B cell (primary cell): ENCODE measurements at regions not wholly inside any gene's neighbourhood (a gene's known extent, or its start where the extent isn't known, plus 50 kb on each side); places are given as distances from the start of the nearest gene placed in this dataset.

Experiments used
- ATAC-seq: fragments of 200-7000 bp; cut with Tn5 transposase; one replicate; pipeline ENCODE4 v1.10.0; 2021; ENCODE audit warnings: low read depth, mild to moderate bottlenecking, moderate number of reproducible peaks, moderate library complexity
- CTCF ChIA-PET: fragments of 350-600 bp; sonication (Branson Sonifier 250); formaldehyde crosslinking; loops from one replicate; lab custom pipeline; 2021; ENCODE audit warnings: antibody characterized with exemption, inconsistent platforms; lab: Charles Lee
- POLR2A ChIA-PET: fragments of 350-600 bp; sonication (Branson Sonifier 250); formaldehyde crosslinking; loops from one replicate; lab custom pipeline; 2021; ENCODE audit warnings: antibody characterized with exemption; lab: Charles Lee
- DNase-seq: peaks from one replicate; pipeline ENCODE4 v3.0.0; 2013
- H2AFZ ChIP-seq: 2 replicates; pipeline ENCODE4 v1.6.1; 2012; ENCODE audit warnings: mild to moderate bottlenecking, low read depth, low read length; ENCODE audit not compliant: insufficient read depth, poor library complexity, severe bottlenecking
- H3K27ac ChIP-seq, 2 donors: 1 replicate in 1 of 2; 2 replicates in 1 of 2; pipeline ENCODE4 v1.5.1; 2012 to 2013; ENCODE audit warnings: low read length in 2 of 2, mild to moderate bottlenecking in 2 of 2, moderate library complexity in 1 of 2
- H3K27me3 ChIP-seq, 4 experiments: fragments of 200-600 bp in 1 of 4; sonication (generic) in 1 of 4; replicated peaks in 1 of 4; 1 replicate in 2 of 4; 2 replicates in 2 of 4; pipeline versions ENCODE4 v1.6.1 to v1.7.0; 2013 to 2016; ENCODE audit warnings: low read length in 3 of 4, mild to moderate bottlenecking in 2 of 4, mixed read lengths in 1 of 4, moderate library complexity in 1 of 4; ENCODE audit not compliant: insufficient read depth in 4 of 4, control insufficient read depth in 3 of 4; ENCODE audit errors: control extremely low read depth in 1 of 4
- H3K36me3 ChIP-seq, 2 experiments: replicated peaks in 1 of 2; 1 replicate in 1 of 2; 2 replicates in 1 of 2; pipeline versions ENCODE4 v1.6.1 to v1.7.1; 2013; ENCODE audit warnings: low read length in 1 of 2; ENCODE audit not compliant: insufficient read depth in 2 of 2, control insufficient read depth in 1 of 2; ENCODE audit errors: control extremely low read depth in 1 of 2, extremely low read depth in 1 of 2
- H3K4me1 ChIP-seq, 2 donors: fragments of 200-600 bp in 1 of 2; sonication (generic) in 1 of 2; 1 replicate in 1 of 2; 2 replicates in 1 of 2; pipeline versions ENCODE4 v1.5.1 to v1.6.1; 2013 to 2017; ENCODE audit warnings: low read length in 2 of 2; ENCODE audit not compliant: control insufficient read depth in 2 of 2, insufficient read depth in 2 of 2
- H3K4me2 ChIP-seq: replicated peaks from 2 replicates; pipeline ENCODE3; 2012; ENCODE audit warnings: mild to moderate bottlenecking, low read depth, low read length; ENCODE audit not compliant: poor library complexity, severe bottlenecking
- H3K4me3 ChIP-seq, 5 experiments: fragments of 200-600 bp in 1 of 5; sonication (generic) in 1 of 5; 1 replicate in 3 of 5; 2 replicates in 2 of 5; pipeline versions ENCODE4 v1.5.1 to v1.7.0; 2011 to 2016; ENCODE audit warnings: low read length in 4 of 5, mild to moderate bottlenecking in 4 of 5, low read depth in 2 of 5, control low read depth in 1 of 5, moderate library complexity in 1 of 5; ENCODE audit not compliant: insufficient read depth in 1 of 5; ENCODE audit errors: control extremely low read depth in 1 of 5, extremely low read depth in 1 of 5
- H3K79me2 ChIP-seq: fragments of 200-600 bp; sonication (generic); one replicate; pipeline ENCODE4 v1.6.0; 2016; ENCODE audit warnings: low read length; ENCODE audit not compliant: control insufficient read depth, insufficient read depth
- H3K9ac ChIP-seq: fragments of 200-600 bp; sonication (generic); 2 replicates; pipeline ENCODE4 v1.6.1; 2017; ENCODE audit warnings: mild to moderate bottlenecking, low read length, moderate library complexity
- H3K9me3 ChIP-seq, 3 donors: one replicate each; pipeline versions ENCODE4 v1.6.1 to v1.7.1; 2013; ENCODE audit warnings: low read length in 2 of 3; ENCODE audit not compliant: control insufficient read depth in 2 of 3, insufficient read depth in 1 of 3; ENCODE audit errors: control extremely low read depth in 1 of 3
- H4K20me1 ChIP-seq: 2 replicates; pipeline ENCODE4 v1.6.0; 2012; ENCODE audit warnings: mild to moderate bottlenecking, low read length; ENCODE audit not compliant: insufficient read depth, control insufficient read depth, poor library complexity, severe bottlenecking
- H3K27ac Mint-ChIP-seq: one replicate; pipeline ENCODE4 v1.8.0; 2021; ENCODE audit warnings: mixed read lengths
- H3K27me3 Mint-ChIP-seq: one replicate; pipeline ENCODE4 v1.8.0; 2021; ENCODE audit warnings: mixed read lengths
- H3K4me1 Mint-ChIP-seq: one replicate; pipeline ENCODE4 v1.8.0; 2021; ENCODE audit warnings: mixed read lengths
- H3K4me3 Mint-ChIP-seq: one replicate; pipeline ENCODE4 v1.8.0; 2021; ENCODE audit warnings: mixed read lengths
- H3K9me3 Mint-ChIP-seq: one replicate; pipeline ENCODE4 v1.8.0; 2022; ENCODE audit warnings: mixed read lengths; ENCODE audit not compliant: insufficient read depth
- CTCF ChIP-seq: fragments of 200-600 bp; IDR thresholded peaks from one replicate; pipeline ENCODE4 v1.8.0; 2022; ENCODE audit warnings: antibody characterized with exemption, mild to moderate bottlenecking
- EZH2 ChIP-seq: IDR thresholded peaks from 2 replicates; pipeline ENCODE4 v1.6.1; 2012; ENCODE audit warnings: borderline replicate concordance, low read depth, mild to moderate bottlenecking, moderate library complexity, low read length; ENCODE audit not compliant: insufficient read depth, poor library complexity, severe bottlenecking
- WGBS: methylation state at CpG from one replicate; pipeline ENCODE4 v1.1.5; 2013; ENCODE audit warnings: missing lambda C conversion rate; ENCODE audit not compliant: insufficient coverage; 5-methylcytosine and 5-hydroxymethylcytosine counted together
- intact Hi-C: fragments of 100-400 bp; cut with micrococcal nuclease; formaldehyde crosslinking; loops from one replicate; pipeline ENCODE4 v1.10.0; 2022

- no peak for DNase-seq
- intact Hi-C loops, result no loop called here
Observed at GRCh38 chr4:29415771-29416170, 1304.4 kb upstream of the PCDH7 start.

More at GRCh38 chr4:29415771-29416170, 1304.4 kb upstream of the PCDH7 start:
- Histone ChIP-seq H3K9ac (no peak overlapping the region), H3K27ac (no peak overlapping the region), H4K20me1 (no peaks in the 10 kb centered on the region), H3K36me3 (no peaks in the 10 kb centered on the region), H3K4me2 (no peak overlapping the region), H3K27me3 (no peaks in the 10 kb centered on the region), H3K79me2 (no peaks in the 10 kb centered on the region), H3K4me3 (no peak overlapping the region), H2AFZ (no peak overlapping the region), H3K9me3 (no peaks in the 10 kb centered on the region), H3K4me1 (no peaks in the 10 kb centered on the region)
- ChIA-PET POLR2A (no interaction called here), CTCF (no interaction called here)
- TF ChIP-seq CTCF (no peak), EZH2 (no peak)
- no peak overlapping the region for H3K27ac Mint-ChIP-seq
- H3K4me3 Mint-ChIP-seq, result no peak overlapping the region
- H3K9me3 Mint-ChIP-seq, result peaks cover 2% of the 10 kb centered on the region
- ATAC-seq, result no peak
- no peaks in the 10 kb centered on the region for H3K4me1 Mint-ChIP-seq
- WGBS, result no CpG with 5 or more reads among the region's 3 CpGs
- H3K27me3 Mint-ChIP-seq, result no peaks in the 10 kb centered on the region
